ENCODE measurements at regions not wholly inside any gene's neighbourhood (a gene's known extent, or its start where the extent isn't known, plus 50 kb on each side); places are given as distances from the start of the nearest gene placed in this dataset.

DNA sequence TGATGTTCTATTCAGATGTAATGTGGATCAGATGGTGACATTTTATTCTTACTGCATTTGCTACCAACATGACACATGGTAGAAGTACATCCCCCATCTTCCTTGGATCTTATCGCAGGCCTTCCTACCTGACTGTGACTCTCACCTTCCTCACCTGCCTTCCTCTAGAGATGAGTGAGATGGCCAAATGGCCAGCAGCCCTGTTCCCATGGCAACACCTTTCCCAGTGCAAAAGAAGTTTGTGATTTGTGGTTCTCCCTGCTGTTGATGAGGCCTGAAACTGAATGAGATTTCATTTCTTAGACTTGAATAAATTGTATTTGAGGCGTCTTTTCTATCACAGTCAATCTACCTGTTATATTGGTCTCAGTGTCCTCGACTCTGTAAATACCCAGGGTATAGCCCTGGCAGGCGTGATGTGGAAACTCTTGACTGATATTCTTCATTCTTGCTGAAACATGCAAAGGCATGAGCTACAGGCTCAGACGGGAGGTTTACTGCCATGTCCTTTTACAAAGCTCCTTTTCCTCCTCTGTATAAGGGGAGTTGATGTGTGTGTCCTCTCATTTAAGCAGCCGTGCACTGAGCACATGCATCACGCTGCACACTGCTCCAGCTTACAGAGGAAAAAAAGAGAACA is 440.7 kb upstream of the AKR1E2 start:
- in situ Hi-C loops (cut with HindIII; ENCODE audit: low pct_unique_long_range_greater_than_20kb, low sequenced_read_pairs) (no loop called here), intact Hi-C loops (cut with micrococcal nuclease; ENCODE audit: unreplicated experiment) (no loop called here)
- H3K4me3 ChIP-seq (ENCODE audit: low read depth in 2 of 2, low read length in 2 of 2): no peak overlapping the region
- CTCF ChIA-PET: no interaction called here
- POLR2A ChIA-PET: interaction anchor here (0.6 kb wide), 1 partner anchor 291 kb away, joined by 5 read pairs; no protein-coding TSS in a partner anchor
- no peaks in the 10 kb centered on the region; the same call in 1 of the 2 replicates for H3K9me3 ChIP-seq (ENCODE audit: control insufficient read depth, insufficient read depth, low read depth, low read length)
- TF ChIP-seq, protein P1, sequence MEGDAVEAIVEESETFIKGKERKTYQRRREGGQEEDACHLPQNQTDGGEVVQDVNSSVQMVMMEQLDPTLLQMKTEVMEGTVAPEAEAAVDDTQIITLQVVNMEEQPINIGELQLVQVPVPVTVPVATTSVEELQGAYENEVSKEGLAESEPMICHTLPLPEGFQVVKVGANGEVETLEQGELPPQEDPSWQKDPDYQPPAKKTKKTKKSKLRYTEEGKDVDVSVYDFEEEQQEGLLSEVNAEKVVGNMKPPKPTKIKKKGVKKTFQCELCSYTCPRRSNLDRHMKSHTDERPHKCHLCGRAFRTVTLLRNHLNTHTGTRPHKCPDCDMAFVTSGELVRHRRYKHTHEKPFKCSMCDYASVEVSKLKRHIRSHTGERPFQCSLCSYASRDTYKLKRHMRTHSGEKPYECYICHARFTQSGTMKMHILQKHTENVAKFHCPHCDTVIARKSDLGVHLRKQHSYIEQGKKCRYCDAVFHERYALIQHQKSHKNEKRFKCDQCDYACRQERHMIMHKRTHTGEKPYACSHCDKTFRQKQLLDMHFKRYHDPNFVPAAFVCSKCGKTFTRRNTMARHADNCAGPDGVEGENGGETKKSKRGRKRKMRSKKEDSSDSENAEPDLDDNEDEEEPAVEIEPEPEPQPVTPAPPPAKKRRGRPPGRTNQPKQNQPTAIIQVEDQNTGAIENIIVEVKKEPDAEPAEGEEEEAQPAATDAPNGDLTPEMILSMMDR (IDR thresholded peaks at IDR 0.05): no peak
- TF ChIP-seq SIN3A (IDR thresholded peaks at IDR 0.05; ENCODE audit: borderline replicate concordance, insufficient read depth, low read depth, low read length) (no peak), TCF7L2 (IDR thresholded peaks at IDR 0.05; ENCODE audit: low read depth, low read length) (no peak), POLR2AphosphoS5 (IDR thresholded peaks at IDR 0.05; ENCODE audit: low read depth, low read length) (no peak)
- TF ChIP-seq, protein P2, sequence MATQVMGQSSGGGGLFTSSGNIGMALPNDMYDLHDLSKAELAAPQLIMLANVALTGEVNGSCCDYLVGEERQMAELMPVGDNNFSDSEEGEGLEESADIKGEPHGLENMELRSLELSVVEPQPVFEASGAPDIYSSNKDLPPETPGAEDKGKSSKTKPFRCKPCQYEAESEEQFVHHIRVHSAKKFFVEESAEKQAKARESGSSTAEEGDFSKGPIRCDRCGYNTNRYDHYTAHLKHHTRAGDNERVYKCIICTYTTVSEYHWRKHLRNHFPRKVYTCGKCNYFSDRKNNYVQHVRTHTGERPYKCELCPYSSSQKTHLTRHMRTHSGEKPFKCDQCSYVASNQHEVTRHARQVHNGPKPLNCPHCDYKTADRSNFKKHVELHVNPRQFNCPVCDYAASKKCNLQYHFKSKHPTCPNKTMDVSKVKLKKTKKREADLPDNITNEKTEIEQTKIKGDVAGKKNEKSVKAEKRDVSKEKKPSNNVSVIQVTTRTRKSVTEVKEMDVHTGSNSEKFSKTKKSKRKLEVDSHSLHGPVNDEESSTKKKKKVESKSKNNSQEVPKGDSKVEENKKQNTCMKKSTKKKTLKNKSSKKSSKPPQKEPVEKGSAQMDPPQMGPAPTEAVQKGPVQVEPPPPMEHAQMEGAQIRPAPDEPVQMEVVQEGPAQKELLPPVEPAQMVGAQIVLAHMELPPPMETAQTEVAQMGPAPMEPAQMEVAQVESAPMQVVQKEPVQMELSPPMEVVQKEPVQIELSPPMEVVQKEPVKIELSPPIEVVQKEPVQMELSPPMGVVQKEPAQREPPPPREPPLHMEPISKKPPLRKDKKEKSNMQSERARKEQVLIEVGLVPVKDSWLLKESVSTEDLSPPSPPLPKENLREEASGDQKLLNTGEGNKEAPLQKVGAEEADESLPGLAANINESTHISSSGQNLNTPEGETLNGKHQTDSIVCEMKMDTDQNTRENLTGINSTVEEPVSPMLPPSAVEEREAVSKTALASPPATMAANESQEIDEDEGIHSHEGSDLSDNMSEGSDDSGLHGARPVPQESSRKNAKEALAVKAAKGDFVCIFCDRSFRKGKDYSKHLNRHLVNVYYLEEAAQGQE (IDR thresholded peaks at IDR 0.05; ENCODE audit: insufficient read depth in 1 of 2, low read depth in 2 of 2, low read length in 1 of 2): no peak
- H3K4me1 ChIP-seq (ENCODE audit: control insufficient read depth, insufficient read depth, low read length): peaks cover 8% of the 10 kb centered on the region; the same call in 1 of the 2 replicates
- DNase-seq (ENCODE audit: low read depth, low spot score) (no peak), ATAC-seq (no peak)
- H3K36me3 ChIP-seq (ENCODE audit: control insufficient read depth, insufficient read depth, low read length): no peaks in the 10 kb centered on the region
- no TSS peak for BruUV-seq (replicated peaks)
- no peak overlapping the region; the same call in 1 of the 2 replicates for H3K27ac ChIP-seq (ENCODE audit: low read length)
- no peaks in the 10 kb centered on the region for H3K27me3 ChIP-seq (ENCODE audit: control insufficient read depth, insufficient read depth, low read length)

DNA sequence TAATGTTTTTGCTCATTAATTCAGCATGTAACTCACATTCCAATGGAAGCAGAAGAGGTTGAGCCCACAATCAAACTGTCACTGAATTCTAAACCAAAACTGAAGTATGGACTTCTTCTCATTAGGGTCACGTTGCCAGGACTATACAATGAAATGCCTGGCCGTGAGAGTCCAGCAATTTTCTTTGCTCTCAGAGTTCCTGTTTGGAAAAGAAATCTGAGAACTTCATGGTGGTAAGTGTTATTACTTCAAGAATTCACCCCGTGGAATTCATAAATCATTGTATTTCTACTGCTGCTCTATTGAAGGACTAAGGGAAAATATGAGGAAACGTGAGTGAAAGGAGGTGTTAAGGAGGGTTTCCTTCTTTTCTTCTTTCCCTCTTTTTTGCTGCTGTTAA is 441.8 kb upstream of the AKR1E2 start:
- intact Hi-C loops (cut with micrococcal nuclease; ENCODE audit: unreplicated experiment) (no loop called here), in situ Hi-C loops (cut with HindIII; ENCODE audit: low pct_unique_long_range_greater_than_20kb, low sequenced_read_pairs) (no loop called here)
- ATAC-seq (no peak), DNase-seq (ENCODE audit: low read depth, low spot score) (no peak)
- POLR2A ChIA-PET: no interaction called here
- peaks cover 8% of the 10 kb centered on the region; the same call in 1 of the 2 replicates for H3K4me1 ChIP-seq (ENCODE audit: control insufficient read depth, insufficient read depth, low read length)
- no peaks in the 10 kb centered on the region for H3K36me3 ChIP-seq (ENCODE audit: control insufficient read depth, insufficient read depth, low read length)
- H3K27me3 ChIP-seq (ENCODE audit: control insufficient read depth, insufficient read depth, low read length): no peaks in the 10 kb centered on the region
- TF ChIP-seq TCF7L2 (IDR thresholded peaks at IDR 0.05; ENCODE audit: low read depth, low read length): no peak
- TF ChIP-seq, protein P1 (IDR thresholded peaks at IDR 0.05): no peak
- TF ChIP-seq, protein P2 (IDR thresholded peaks at IDR 0.05; ENCODE audit: insufficient read depth in 1 of 2, low read depth in 2 of 2, low read length in 1 of 2): no peak
- TF ChIP-seq POLR2AphosphoS5 (IDR thresholded peaks at IDR 0.05; ENCODE audit: low read depth, low read length): no peak
- no peak for TF ChIP-seq SIN3A (IDR thresholded peaks at IDR 0.05; ENCODE audit: borderline replicate concordance, insufficient read depth, low read depth, low read length)
- H3K4me3 ChIP-seq (ENCODE audit: low read depth in 2 of 2, low read length in 2 of 2): no peak overlapping the region
- peak overlapping the region; percentile 72 for H3K27ac ChIP-seq (ENCODE audit: low read length)
- no TSS peak for BruUV-seq (replicated peaks)
- CTCF ChIA-PET: no interaction called here
- no peaks in the 10 kb centered on the region; the same call in 1 of the 2 replicates for H3K9me3 ChIP-seq (ENCODE audit: control insufficient read depth, insufficient read depth, low read depth, low read length)

Measured in Panc1 (cell line).